Neutrophil (primary cell): ENCODE measurements at regions not wholly inside any gene's neighbourhood (a gene's known extent, or its start where the extent isn't known, plus 50 kb on each side); places are given as distances from the start of the nearest gene placed in this dataset.

Experiments
- H3K27ac ChIP-seq: fragments of 200-600 bp; sonication (generic); 2 replicates; pipeline ENCODE4 v1.5.1; 2016; ENCODE audit warnings: mild to moderate bottlenecking, moderate library complexity
- H3K27me3 ChIP-seq: fragments of 200-600 bp; sonication (generic); 2 replicates; pipeline ENCODE4 v1.6.0; 2016; ENCODE audit warnings: mild to moderate bottlenecking
- H3K36me3 ChIP-seq: fragments of 200-600 bp; sonication (generic); 2 replicates; pipeline ENCODE4 v1.5.1; 2017
- H3K4me1 ChIP-seq, 2 experiments: fragments of 200-600 bp in 1 of 2; sonication (generic) in 1 of 2; 1 replicate in 1 of 2; 2 replicates in 1 of 2; pipeline versions ENCODE4 v1.5.1 to v1.6.1; 2013 to 2016; ENCODE audit warnings: low read depth in 1 of 2, low read length in 1 of 2, mild to moderate bottlenecking in 1 of 2, moderate library complexity in 1 of 2; ENCODE audit not compliant: control insufficient read depth in 1 of 2, insufficient read depth in 1 of 2
- H3K4me3 ChIP-seq, 2 experiments: fragments of 200-600 bp in 1 of 2; sonication (generic) in 1 of 2; 1 replicate in 1 of 2; 2 replicates in 1 of 2; pipeline ENCODE4 v1.5.1; 2013 to 2016; ENCODE audit warnings: low read depth in 1 of 2, low read length in 1 of 2, mild to moderate bottlenecking in 1 of 2, moderate library complexity in 1 of 2
- H3K9me3 ChIP-seq: fragments of 200-600 bp; sonication (generic); 2 replicates; pipeline ENCODE4 v1.5.1; 2016
- CTCF ChIP-seq: fragments of 200-600 bp; sonication (generic); IDR thresholded peaks from 2 replicates; pipeline ENCODE4 v1.5.1; 2016; ENCODE audit warnings: antibody characterized with exemption

- Histone ChIP-seq H3K9me3 (no peaks in the 10 kb centered on the region), H3K4me3 (no peak overlapping the region), H3K4me1 (peaks cover 34 to 48% of the 10 kb centered on the region in 2 experiments), H3K27me3 (no peaks in the 10 kb centered on the region), H3K36me3 (no peaks in the 10 kb centered on the region), H3K27ac (no peak overlapping the region)
- no peak for TF ChIP-seq CTCF
These were observed 58.0 kb upstream of the PLET1 start for GRCh38 chr11:112318661-112319060.

- Histone ChIP-seq H3K36me3 (no peaks in the 10 kb centered on the region), H3K9me3 (no peaks in the 10 kb centered on the region), H3K4me3 (peak overlapping the region in 1 of 2 experiments; percentile 44), H3K4me1 (peaks cover 27 to 36% of the 10 kb centered on the region in 2 experiments), H3K27ac (peak overlapping the region; percentile 90), H3K27me3 (no peaks in the 10 kb centered on the region)
- TF ChIP-seq CTCF = no peak
These were observed 60.0 kb upstream of the PLET1 start for GRCh38 chr11:112320668-112321067.

GRCh38 chr11:112321501-112322172 lies 61.0 kb upstream of the PLET1 start:
- Histone ChIP-seq H3K27me3 (no peaks in the 10 kb centered on the region), H3K27ac (peak overlapping the region; percentile 90), H3K4me1 (peaks cover 27 to 36% of the 10 kb centered on the region in 2 experiments), H3K4me3 (peak overlapping the region; percentile 16 to 44), H3K9me3 (no peaks in the 10 kb centered on the region), H3K36me3 (no peaks in the 10 kb centered on the region)
- no peak for TF ChIP-seq CTCF

- no peaks in the 10 kb centered on the region for H3K9me3 ChIP-seq
- H3K4me1 ChIP-seq = peaks cover 27 to 36% of the 10 kb centered on the region in 2 experiments
- H3K36me3 ChIP-seq = no peaks in the 10 kb centered on the region
- no peaks in the 10 kb centered on the region for H3K27me3 ChIP-seq
- H3K4me3 ChIP-seq = peak overlapping the region; percentile 16 to 44
- H3K27ac ChIP-seq = peak overlapping the region; percentile 90
- TF ChIP-seq CTCF = no peak
These were observed 61.6 kb upstream of the PLET1 start for GRCh38 chr11:112322173-112322790.

GRCh38 chr11:112334381-112334780 lies 73.7 kb upstream of the PLET1 start:
- peaks cover 16 to 24% of the 10 kb centered on the region in 2 experiments for H3K4me1 ChIP-seq
- TF ChIP-seq CTCF = no peak
- H3K27me3 ChIP-seq = no peaks in the 10 kb centered on the region
- no peaks in the 10 kb centered on the region for H3K36me3 ChIP-seq
- H3K9me3 ChIP-seq = no peaks in the 10 kb centered on the region
- no peak overlapping the region for H3K4me3 ChIP-seq
- peak overlapping the region; percentile 66 for H3K27ac ChIP-seq
